Parathyroid adenoma (tissue), 2 donors: ENCODE measurements at regions not wholly inside any gene's neighbourhood (a gene's known extent, or its start where the extent isn't known, plus 50 kb on each side); places are given as distances from the start of the nearest gene placed in this dataset.

Experiments used
- H2AFZ ChIP-seq: fragments of 300-600 bp; sonication (generic); one replicate; pipeline ENCODE4 v1.7.0; 2017; ENCODE audit warnings: antibody characterized with exemption, mild to moderate bottlenecking
- H3K27ac ChIP-seq: fragments of 300-600 bp; sonication (generic); one replicate; pipeline ENCODE4 v1.7.0; 2017
- H3K27me3 ChIP-seq: fragments of 300-600 bp; sonication (generic); one replicate; pipeline ENCODE4 v1.7.0; 2017; ENCODE audit warnings: low read length; ENCODE audit not compliant: control insufficient read depth, insufficient read depth
- H3K36me3 ChIP-seq: fragments of 300-600 bp; sonication (generic); one replicate; pipeline ENCODE4 v1.7.0; 2017; ENCODE audit warnings: low read length; ENCODE audit not compliant: control insufficient read depth, insufficient read depth
- H3K4me1 ChIP-seq: fragments of 300-600 bp; sonication (generic); one replicate; pipeline ENCODE4 v1.7.0; 2017; ENCODE audit warnings: control low read depth
- H3K4me2 ChIP-seq: fragments of 300-600 bp; sonication (generic); one replicate; pipeline ENCODE4 v1.7.0; 2017; ENCODE audit warnings: low read length
- H3K4me3 ChIP-seq: fragments of 300-600 bp; sonication (generic); one replicate; pipeline ENCODE4 v1.7.0; 2017; ENCODE audit warnings: low read depth, low read length
- H3K79me2 ChIP-seq: fragments of 300-600 bp; sonication (generic); one replicate; pipeline ENCODE4 v1.7.0; 2017; ENCODE audit warnings: control low read depth
- H3K9ac ChIP-seq: fragments of 300-600 bp; sonication (generic); one replicate; pipeline ENCODE4 v1.7.0; 2017; ENCODE audit warnings: mild to moderate bottlenecking
- H3K9me3 ChIP-seq: fragments of 300-600 bp; sonication (generic); one replicate; pipeline ENCODE4 v1.7.0; 2017; ENCODE audit warnings: low read length; ENCODE audit not compliant: control insufficient read depth
- CTCF ChIP-seq: fragments of 300-600 bp; sonication (generic); IDR thresholded peaks from one replicate; pipeline ENCODE4 v1.7.0; 2017; ENCODE audit warnings: antibody characterized with exemption, mild to moderate bottlenecking
- donor health status: primary hyperparathyroidism.

- TF ChIP-seq CTCF, result no peak
- no peak overlapping the region for H2AFZ ChIP-seq
Observed at GRCh38 chr6:1080453-1081337, 231.2 kb upstream of the FOXQ1 start.

GRCh38 chr6:1079525-1079924, 232.4 kb upstream of the FOXQ1 start:
- no peaks in the 10 kb centered on the region for H3K27me3 ChIP-seq
- H3K4me1 ChIP-seq, result no peaks in the 10 kb centered on the region
- H3K4me2 ChIP-seq, result no peak overlapping the region

More at GRCh38 chr6:1080453-1081337, 231.2 kb upstream of the FOXQ1 start:
- H3K79me2 ChIP-seq, result no peaks in the 10 kb centered on the region
- H3K9me3 ChIP-seq, result no peaks in the 10 kb centered on the region
- no peaks in the 10 kb centered on the region for H3K36me3 ChIP-seq
- no peak overlapping the region for H3K4me2 ChIP-seq
- H3K4me3 ChIP-seq, result no peak overlapping the region
- H3K4me1 ChIP-seq, result no peaks in the 10 kb centered on the region
- no peaks in the 10 kb centered on the region for H3K27me3 ChIP-seq
- no peak overlapping the region for H3K27ac ChIP-seq
- H3K9ac ChIP-seq, result no peak overlapping the region

GRCh38 chr6:1077478-1078416, 234.2 kb upstream of the FOXQ1 start:
- no peak overlapping the region for H3K27ac ChIP-seq
- H3K27me3 ChIP-seq, result no peaks in the 10 kb centered on the region
- no peak overlapping the region for H3K4me3 ChIP-seq
- no peak overlapping the region for H2AFZ ChIP-seq
- no peaks in the 10 kb centered on the region for H3K36me3 ChIP-seq
- TF ChIP-seq CTCF, result no peak
- H3K79me2 ChIP-seq, result no peaks in the 10 kb centered on the region
- no peak overlapping the region for H3K4me2 ChIP-seq
- no peaks in the 10 kb centered on the region for H3K9me3 ChIP-seq
- no peaks in the 10 kb centered on the region for H3K4me1 ChIP-seq
- no peak overlapping the region for H3K9ac ChIP-seq

More at GRCh38 chr6:1079525-1079924, 232.4 kb upstream of the FOXQ1 start:
- no peak overlapping the region for H2AFZ ChIP-seq
- H3K27ac ChIP-seq, result no peak overlapping the region
- H3K9ac ChIP-seq, result no peak overlapping the region
- no peak overlapping the region for H3K4me3 ChIP-seq
- H3K36me3 ChIP-seq, result no peaks in the 10 kb centered on the region
- no peaks in the 10 kb centered on the region for H3K79me2 ChIP-seq
- no peak for TF ChIP-seq CTCF
- H3K9me3 ChIP-seq, result no peaks in the 10 kb centered on the region

- Histone ChIP-seq H3K4me3 (no peak overlapping the region), H2AFZ (no peak overlapping the region), H3K9me3 (no peaks in the 10 kb centered on the region), H3K4me1 (no peaks in the 10 kb centered on the region), H3K27me3 (no peaks in the 10 kb centered on the region), H3K27ac (no peak overlapping the region), H3K36me3 (no peaks in the 10 kb centered on the region), H3K79me2 (no peaks in the 10 kb centered on the region), H3K4me2 (no peak overlapping the region), H3K9ac (no peak overlapping the region)
- no peak for TF ChIP-seq CTCF
Observed at GRCh38 chr6:1076531-1077459, 235.1 kb upstream of the FOXQ1 start.
